CD4-positive, alpha-beta T cell treated with Interleukin-6 at 100 ng/mL for 8 hours (primary cell): ENCODE measurements at regions not wholly inside any gene's neighbourhood (a gene's known extent, or its start where the extent isn't known, plus 50 kb on each side); places are given as distances from the start of the nearest gene placed in this dataset.

Experiments used
- DNase-seq: peaks from one replicate; pipeline ENCODE4 v3.0.0-alpha.2; 2020; ENCODE audit warnings: mixed read lengths, low spot score

DNA sequence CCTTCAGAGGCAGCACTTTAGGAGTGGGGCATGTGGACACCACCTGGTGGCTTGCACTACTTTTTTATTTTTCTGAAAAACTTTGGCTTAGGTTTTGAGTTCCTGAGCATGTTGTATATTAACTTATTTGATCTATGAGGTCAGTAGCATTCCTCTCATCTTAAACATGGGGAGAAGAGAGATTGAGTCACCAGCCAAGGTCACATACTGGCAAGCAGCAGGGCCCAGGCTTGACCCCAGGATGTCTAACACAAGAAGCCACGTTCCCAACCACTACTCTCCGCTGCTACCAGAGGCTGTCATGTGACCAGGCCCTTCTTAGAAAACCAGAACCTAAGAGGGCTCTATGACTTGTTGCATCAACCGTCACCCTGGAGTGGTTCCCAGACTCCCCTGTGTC, 210.3 kb upstream of the GPR26 start:
- DNase-seq, result no peak

DNA sequence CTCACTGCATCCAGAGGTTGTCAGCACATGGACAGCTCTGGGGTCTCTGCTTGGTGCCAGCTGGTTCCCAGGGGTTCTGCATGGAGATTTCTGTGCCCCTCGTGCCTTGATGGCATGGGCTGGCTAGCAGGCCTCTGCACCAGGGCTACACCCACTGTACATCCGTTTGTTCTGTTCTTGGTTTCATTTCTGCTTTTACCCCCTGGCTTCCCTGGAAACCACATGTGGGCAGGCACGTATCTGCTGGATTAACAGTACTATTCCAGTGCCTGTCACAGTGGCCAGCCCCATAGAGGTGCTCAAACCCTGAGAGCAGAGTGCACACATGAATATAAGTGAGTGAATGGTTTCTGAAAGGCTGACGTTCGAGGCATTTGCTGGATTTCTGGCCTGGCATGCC, 207.2 kb upstream of the GPR26 start:
- no peak for DNase-seq

DNA sequence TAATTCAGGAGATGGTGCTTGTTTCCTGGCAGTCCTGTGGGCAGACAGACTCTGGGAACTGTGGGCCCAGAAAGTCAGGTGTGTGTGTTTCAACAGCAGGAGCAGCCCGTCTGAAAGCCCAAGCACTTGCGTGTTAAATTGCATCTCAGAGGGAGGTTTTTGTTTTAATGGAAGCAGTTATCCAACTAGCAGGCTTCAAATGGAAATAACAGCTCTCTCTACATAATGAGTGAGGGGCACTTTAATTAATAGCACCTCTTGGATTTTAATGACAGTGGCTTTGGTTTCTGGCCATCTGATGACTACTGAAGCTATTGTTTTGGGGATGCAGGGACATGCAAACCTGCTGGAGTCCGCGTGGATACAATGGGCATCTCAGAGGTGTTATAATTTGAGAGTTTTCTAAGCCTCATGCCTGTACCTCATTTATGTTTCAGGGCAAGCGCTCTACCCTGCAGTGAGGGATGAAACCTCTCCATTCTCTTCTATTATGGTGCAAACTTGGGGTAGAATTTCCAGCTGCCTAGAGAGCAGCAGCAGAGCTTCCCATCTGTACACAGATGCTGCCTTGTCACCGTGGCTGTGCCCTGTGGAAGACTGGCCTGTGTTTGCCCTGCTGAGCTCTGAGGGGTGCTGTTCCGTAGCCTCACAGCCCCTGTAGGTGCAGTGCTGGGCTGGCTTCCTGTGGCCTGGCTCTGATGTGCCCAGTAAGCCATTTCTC, 206.6 kb upstream of the GPR26 start:
- no peak for DNase-seq

DNA sequence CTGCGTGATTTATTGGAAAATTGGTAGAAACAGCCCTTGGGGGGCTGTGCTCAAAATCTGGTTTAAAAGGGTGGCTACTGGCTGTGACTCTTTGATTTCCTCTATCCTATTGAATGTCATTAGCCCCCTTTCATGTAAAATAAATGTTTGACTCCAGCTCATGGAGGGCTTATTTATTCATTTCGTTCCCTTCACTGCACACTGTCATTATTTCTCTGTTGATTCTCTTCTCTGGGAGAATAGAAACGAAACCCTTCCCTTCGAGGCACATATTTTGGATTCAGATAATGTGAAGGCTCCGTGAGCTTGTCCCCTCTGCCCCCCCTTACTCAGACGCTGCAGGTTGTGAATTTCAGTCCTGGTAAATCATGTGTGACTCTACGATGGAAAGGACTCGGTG, 203.9 kb upstream of the GPR26 start:
- no peak for DNase-seq

DNA sequence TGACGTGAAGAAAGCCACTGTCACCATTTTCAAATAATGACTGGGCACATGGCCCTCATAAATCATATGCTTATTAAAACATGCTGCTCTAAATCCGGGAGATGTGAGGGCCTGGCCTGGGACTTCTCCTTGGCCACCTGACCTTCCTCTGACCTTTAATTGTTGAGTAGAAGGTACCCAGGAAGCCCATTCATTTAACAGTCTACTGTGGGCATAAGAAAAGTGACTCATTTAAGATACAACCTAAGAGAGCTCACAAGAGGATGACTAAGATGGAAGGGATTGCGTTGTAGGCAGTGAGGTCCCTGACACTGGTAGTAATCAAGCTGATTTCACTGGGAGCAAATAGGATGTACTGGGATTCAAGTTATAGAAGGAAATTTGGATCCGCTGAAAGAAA, 203.4 kb upstream of the GPR26 start:
- DNase-seq, result no peak

DNA sequence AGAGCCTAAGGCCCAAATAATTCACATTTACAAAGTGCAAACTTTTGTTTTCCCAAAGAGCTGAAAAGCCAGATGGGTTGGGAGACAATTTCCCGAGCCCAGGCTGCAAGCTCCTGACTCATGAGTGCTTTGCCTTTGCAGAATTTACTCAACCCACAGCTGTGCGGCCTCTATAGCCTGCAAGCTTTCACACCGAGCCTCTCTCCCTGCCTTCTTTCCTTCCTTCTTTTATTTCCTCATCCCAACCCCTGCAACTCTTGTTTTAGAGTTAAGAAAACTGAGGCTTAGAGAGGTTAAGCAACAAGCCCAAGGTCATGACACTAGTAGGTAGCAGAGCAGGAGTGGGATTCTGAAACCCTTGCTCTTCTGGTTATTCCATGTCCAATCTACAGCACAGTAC, 203.0 kb upstream of the GPR26 start:
- no peak for DNase-seq

GRCh38 chr10:123463698-123464097, 202.5 kb upstream of the GPR26 start:
- DNase-seq, result no peak

DNA sequence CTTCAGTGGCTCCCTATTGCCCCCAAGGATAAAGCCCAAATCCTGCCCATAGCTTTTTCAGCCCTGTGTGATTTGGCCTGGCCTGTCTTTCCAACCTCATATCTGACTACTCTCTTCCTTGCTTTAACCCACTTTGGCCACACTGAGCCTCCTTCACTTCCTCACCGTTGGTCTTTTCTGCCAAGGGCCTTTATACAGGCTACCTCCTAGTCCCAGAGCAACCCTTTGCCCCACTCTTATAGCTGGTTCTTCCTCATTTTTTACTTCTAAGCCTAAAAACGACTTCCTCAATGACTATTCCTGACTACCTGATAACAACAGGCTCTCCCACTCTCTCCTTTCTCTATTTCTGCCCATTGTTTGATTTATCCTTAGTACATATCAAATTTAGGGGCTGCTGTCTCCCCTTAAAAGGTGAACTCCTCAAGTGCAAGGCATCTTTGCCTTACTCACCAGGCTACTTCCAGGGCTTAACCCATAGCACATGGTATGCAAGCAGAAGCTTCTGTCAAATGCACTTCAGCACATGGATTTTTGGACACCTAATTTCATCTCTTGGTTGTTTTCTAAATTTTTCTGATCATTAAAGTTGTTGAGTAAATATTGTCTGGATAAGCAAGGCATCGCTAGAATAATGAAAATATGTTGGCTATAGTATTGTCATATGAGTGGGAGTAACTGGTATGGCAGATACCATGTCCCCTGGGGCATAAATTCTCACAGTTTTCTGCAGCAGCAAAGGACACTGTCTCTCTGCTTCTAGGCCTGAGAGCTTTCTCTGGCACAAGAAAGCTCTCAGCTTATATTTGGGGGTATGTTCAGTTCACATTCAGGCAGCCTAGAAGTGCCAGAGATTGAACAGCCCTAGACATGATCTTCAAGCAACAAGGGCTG, 201.5 kb upstream of the GPR26 start:
- DNase-seq, result no peak

DNA sequence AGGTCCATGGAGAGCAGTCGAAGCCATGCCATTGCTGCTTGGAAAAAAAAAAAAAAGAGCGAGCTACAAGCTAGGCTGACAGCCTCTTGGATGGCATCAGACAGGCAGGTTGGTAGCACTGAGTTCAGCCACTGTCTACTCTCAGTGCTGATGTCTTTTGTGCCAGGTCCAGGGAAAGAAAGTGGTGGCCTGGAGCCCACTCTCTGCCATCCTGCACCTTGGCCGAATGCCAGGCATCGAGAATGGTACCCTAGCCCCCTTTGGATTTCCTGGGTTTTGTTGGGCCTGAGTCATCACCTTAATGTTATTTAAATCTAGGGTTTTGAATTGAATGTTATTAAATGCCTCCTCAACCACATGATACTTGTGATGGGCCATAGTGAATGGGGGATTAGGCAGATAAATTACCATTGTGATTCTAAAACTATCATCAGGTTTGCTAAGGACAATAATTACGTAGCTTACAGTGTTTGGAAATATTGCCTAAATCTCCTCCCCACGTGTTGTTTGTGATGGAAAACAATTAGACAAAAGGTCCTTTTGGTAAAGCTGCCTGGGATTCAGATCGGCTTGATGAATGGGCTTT, 195.7 kb upstream of the GPR26 start:
- DNase-seq, result no peak

GRCh38 chr10:123471811-123472210, 194.3 kb upstream of the GPR26 start:
- DNase-seq, result no peak

- DNase-seq, result no peak
Measured at GRCh38 chr10:123472606-123473005, 193.5 kb upstream of the GPR26 start.

GRCh38 chr10:123474700-123475099, 191.5 kb upstream of the GPR26 start:
- no peak for DNase-seq

DNA sequence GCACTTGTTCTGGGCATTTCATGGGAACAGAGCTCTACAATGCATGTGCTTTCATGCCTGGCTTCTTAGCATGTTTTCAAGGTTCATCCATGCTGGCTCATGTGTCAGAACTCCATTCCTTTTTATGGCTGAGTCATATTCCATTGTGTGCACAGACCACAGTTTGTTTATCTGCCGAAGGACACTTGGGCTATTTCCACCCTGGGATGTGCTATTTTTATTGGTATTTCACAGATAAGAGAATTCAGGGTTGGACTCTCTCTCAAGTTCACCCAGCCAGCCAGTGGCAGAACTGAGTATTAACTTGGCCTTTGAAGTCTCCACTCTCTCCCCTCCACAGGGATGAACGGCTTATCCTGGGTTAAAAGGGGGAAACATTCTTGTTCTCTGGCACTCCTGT, 190.7 kb upstream of the GPR26 start:
- no peak for DNase-seq

DNA sequence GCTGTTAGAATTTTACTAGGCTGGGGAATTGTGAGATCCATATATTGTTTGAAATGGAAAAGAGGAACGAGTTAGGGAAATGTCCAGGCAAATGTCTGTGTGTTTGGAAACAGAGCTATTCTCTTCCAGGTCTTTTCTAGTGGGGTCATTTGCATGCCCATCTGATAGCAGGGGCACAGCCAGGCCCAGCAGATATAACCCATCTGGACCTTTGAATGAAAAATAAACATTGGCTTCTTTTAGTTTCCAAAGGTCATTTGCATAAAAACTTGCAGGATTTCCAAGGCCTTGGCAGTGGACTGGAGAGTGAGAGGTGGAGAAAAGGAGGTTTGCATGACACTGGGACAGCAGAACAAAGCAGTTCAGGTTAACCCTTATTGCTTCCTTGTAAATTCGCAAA, 188.0 kb upstream of the GPR26 start:
- no peak for DNase-seq

DNA sequence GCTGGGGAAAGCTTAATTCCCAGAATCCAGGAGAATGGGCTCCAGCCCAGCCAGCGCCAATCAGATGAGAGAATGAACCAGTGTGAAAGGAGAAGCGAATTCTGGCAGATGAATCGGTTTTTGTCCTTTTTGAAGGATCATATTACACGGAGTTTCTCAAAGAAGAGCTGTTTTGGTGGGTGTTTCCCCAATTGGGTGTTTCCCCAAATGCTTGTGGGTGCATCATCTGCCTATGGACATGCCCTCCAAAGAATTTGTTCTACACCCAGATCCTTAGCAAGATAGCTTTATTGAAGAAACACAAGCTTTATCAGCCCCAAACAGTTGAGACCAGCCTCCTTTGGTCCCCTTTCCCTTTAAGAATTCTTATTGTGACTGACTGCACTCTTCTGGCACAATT, 186.5 kb upstream of the GPR26 start:
- DNase-seq, result no peak

DNA sequence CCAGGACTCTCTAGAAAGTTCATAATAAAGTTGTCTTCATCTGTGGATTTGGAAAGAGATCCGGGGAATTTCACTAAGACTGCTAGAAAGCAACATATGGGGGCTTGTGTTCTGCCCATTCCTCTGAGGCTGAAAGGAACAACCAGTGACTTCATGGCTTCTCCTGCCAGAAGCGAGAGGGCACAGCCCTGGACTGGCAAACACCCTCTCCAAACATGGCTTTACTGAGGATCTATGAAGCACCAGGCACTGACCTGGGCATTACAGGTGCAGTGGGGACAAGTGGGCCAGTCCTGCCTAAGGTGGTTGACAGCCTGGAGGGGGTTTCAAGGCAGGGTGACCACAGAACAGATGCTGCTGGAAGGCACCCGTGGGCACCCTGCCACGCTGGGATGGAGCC, 185.8 kb upstream of the GPR26 start:
- DNase-seq, result no peak

DNA sequence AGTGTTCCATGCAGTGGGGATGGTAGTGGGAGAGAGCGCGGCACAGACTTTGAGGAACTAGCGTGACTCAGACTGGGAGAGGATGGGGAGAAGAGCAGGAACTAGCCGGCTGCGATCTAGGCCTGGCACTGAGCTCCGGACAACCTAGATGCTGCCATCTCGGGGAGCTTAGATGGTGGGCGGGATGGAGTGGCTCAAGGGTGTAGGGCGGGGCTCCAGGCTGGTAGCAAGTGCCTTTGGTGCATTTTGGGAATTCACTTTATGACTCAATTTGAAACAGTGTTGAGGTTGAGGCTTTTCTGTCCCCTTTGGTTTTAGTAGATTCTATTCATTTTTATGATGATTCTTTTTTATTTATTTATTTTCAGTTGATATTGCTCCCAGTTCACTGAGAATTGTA, 185.3 kb upstream of the GPR26 start:
- DNase-seq, result no peak

DNA sequence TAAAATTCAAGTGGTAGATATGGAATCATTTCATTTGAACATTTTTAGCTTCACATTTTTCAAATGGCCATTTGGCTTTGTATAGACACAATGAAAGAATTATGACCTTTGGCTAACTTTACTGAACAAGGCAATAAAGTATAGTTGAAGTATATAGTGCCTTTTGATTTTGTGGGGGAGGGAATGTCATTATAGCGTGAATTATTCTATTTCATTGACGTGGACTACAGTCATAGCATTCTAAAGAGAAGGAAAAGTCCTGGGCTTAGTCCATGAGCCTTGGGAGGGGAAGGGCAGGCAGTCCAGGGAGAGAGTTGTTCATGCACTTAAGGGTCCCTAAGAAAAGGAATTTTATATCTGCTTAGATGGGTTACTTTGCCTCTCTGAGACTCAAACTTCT, 181.4 kb upstream of the GPR26 start:
- DNase-seq, result no peak

DNA sequence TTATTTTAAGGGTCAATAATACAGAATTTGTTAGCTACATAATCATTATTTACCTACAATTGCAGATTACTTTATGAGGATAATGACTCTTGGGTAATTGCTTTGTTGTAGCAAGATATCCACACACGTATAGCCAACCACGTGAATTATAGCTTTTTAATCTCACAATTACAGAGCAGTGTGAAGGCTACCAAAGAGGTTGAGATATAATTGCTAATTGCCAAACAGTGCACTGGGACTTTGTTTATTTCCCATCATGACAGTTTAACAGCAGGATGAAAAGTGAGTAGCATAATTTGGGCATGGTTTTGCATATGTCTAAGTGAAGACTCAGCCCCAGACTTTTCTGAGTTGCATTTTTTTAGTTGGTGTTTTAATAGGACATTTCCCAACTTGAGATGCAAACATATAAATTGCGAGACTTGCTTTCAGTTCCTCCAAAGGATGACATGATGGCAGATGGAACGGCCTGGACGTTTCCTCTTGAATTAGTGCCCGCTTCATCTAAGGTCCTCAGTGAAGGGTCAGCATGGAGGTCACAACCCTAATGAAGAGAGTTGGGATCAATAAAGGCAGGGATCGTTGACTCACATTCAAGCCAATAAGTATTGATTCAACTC, 180.7 kb upstream of the GPR26 start:
- DNase-seq, result no peak

DNA sequence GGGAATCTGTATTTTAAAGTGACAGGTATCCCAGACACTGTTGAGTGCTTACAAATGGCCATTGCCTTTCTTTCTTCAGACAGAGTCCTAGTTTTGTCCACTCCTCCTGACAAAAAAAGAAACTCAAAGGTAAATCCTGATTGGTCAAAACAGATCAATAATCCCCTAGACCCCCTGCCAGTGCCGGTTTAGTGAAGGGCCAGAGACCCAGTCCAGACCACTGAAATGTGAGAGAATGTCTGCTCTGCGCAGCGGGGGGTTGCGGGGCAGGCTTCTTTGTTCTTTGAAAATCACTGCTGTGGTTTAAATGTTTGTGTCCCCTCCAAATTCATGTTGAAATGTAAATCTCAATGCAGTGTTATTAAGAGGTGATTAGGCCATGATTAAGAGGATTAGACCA, 177.7 kb upstream of the GPR26 start:
- DNase-seq, result no peak

GRCh38 chr10:123491364-123491763, 174.8 kb upstream of the GPR26 start:
- DNase-seq, result no peak

DNA sequence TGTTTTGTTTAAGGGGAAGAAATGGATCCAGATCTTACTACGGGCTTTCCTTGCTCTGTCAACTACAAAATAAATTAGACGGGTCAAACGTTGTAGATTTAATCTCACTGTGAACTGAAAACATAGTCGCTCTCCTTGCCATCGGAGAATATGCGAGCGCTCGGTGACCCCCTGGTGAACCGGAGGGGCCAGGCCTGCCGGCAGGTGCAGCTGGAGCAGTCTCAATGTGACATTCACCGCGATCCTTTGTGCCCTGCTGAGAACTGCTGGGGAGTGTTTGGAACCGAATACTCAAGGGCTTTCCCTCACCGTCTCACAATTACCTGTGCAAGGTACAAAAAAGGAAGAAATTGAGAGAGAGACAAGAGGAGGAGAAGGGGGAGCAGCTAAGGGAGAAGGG, 174.1 kb upstream of the GPR26 start:
- no peak for DNase-seq

DNA sequence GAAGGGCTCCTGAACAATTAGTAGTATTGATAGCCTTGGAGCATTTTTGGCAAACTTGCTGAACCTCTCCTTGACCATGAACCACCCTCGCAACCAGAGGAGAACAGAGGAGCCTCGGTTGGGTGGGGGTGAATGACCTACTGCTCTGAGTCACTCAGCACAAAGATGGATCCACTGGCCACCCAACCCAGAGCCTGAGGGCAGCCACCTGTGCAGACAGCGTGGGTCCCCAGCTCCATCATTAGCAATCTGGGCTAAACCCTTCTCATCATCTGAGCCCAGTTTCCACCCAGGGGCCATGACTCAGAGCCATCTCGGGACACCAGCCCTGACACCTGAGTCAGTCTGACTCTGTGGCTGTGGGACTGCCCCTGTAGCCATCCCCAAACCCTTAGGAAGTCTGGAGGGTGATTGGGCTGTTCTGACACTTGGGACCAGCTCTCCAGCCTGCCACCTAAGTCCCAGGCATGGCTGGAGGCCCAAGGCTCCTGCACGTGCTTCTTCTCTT, 171.8 kb upstream of the GPR26 start:
- no peak for DNase-seq
